Stimulated activated CD4-positive, alpha-beta T cell treated with anti-CD3 and anti-CD28 coated beads, Interleukin-1b, Interleukin-23, amount 100 ng/mL, for 1 hour (primary cell): ENCODE measurements at regions not wholly inside any gene's neighbourhood (a gene's known extent, or its start where the extent isn't known, plus 50 kb on each side); places are given as distances from the start of the nearest gene placed in this dataset.
"Not testable (repeated sequence)": the region's sequence is repeated elsewhere in the genome, so short reads cannot be mapped to it uniquely, and the experiment has no call there.

Experiments
- DNase-seq, 2 donors: peaks; one replicate each; pipeline ENCODE4 v3.0.0-alpha.2; 2020; ENCODE audit warnings: low read depth in 2 of 2

GRCh38 chr6:56745971-56746370 lies 103.3 kb upstream of the DST start:
- no peak for DNase-seq

GRCh38 chr6:56745081-56745480 lies 102.4 kb upstream of the DST start:
- no peak for DNase-seq

GRCh38 chr6:56744528-56744927 lies 101.8 kb upstream of the DST start:
- DNase-seq, result no peak

- no peak for DNase-seq
Observed at GRCh38 chr6:56742122-56742791, 99.6 kb upstream of the DST start.

- DNase-seq, result no peak
Observed at GRCh38 chr6:56741472-56741871, 98.8 kb upstream of the DST start.

- DNase-seq, result no peak
Observed at GRCh38 chr6:56739836-56740815, 97.4 kb upstream of the DST start.

GRCh38 chr6:56736804-56737203 lies 94.1 kb upstream of the DST start:
- DNase-seq, result no peak

GRCh38 chr6:56734335-56734734 lies 91.6 kb upstream of the DST start:
- DNase-seq, result no peak

- no peak for DNase-seq
Observed at GRCh38 chr6:56733211-56733697, 90.6 kb upstream of the DST start.

GRCh38 chr6:56732517-56732916 lies 89.8 kb upstream of the DST start:
- no peak for DNase-seq

- DNase-seq, result no peak
Observed at GRCh38 chr6:56730663-56731529, 88.2 kb upstream of the DST start.

GRCh38 chr6:56729719-56730118 lies 87.0 kb upstream of the DST start:
- DNase-seq, result no peak

- not testable (repeated sequence) for DNase-seq
Observed at GRCh38 chr6:56729166-56729565, 86.5 kb upstream of the DST start.

GRCh38 chr6:56727097-56727850 lies 84.6 kb upstream of the DST start:
- no peak for DNase-seq

GRCh38 chr6:56725254-56725653 lies 82.6 kb upstream of the DST start:
- DNase-seq, result no peak

GRCh38 chr6:56724455-56724854 lies 81.8 kb upstream of the DST start:
- DNase-seq, result no peak

- no peak for DNase-seq
Observed at GRCh38 chr6:56720882-56721281, 78.2 kb upstream of the DST start.

GRCh38 chr6:56720202-56720601 lies 77.5 kb upstream of the DST start:
- DNase-seq, result not testable (repeated sequence)

- not testable (repeated sequence) for DNase-seq
Observed at GRCh38 chr6:56719315-56720058, 76.8 kb upstream of the DST start.

- DNase-seq, result no peak
Observed at GRCh38 chr6:56718236-56718635, 75.5 kb upstream of the DST start.
